RPMI7951 (cell line): ENCODE measurements at regions not wholly inside any gene's neighbourhood (a gene's known extent, or its start where the extent isn't known, plus 50 kb on each side); places are given as distances from the start of the nearest gene placed in this dataset.

Experiments used
- DNase-seq: peaks from one replicate; pipeline ENCODE4 v3.0.0-alpha.2; 2012; ENCODE audit warnings: low read depth

DNA sequence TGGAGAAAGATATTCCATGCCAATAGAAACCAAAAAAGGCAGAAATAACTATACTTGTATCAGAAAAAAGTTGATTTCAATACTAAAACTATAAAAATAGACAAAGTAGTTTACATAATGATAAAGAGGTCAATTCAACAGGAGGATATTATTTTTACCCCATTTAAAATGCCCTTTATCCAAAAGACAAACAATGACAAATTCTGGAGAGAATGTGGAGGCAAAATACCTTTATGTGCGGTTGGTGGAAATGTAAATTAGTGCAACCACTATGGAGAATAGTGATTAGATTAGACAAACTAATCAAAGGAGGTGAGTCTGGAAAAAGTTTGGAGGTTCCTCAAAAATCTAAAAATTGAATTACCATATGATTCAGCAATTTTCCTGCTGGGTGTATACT is 1262.3 kb downstream of the GRIK2 start:
- DNase-seq: no peak

DNA sequence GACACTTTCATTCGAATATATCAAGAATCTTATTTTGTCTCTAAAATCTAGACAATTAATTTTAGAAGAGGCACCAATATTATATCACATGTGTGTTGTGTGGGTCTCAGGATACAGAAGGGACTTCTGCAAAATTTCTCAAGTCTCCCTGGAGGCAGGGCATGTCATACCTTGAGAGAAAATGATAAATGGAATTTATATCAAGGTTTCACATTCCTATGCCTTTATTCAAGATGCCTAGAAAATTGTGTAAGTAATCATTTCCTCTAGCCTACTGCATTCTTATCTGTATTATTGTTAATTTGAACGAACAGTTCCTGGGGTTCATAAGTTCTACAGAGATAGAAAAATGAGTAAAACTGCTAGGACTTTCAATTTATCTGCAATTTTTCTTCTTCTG is 1247.9 kb downstream of the GRIK2 start:
- DNase-seq: no peak

DNA sequence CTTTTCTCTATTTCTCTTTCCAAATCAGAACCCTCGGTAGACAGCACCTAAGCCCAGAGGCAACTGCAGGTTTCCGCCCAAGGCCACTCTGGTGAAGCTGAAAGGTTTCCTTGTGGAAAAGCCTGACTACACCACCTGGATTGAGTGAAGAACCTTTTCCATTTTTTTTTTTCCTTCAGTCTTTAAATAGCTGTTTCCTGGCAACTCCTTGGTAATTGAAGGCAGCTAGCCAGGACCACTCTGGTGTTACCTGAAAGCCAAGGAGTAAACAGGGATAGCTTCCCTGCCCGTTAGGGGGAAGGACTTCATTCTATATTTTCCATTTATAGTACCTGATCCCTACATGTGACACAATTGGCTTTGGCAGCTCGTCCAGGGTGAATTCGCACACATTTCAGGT is 1238.4 kb downstream of the GRIK2 start:
- no peak for DNase-seq

DNA sequence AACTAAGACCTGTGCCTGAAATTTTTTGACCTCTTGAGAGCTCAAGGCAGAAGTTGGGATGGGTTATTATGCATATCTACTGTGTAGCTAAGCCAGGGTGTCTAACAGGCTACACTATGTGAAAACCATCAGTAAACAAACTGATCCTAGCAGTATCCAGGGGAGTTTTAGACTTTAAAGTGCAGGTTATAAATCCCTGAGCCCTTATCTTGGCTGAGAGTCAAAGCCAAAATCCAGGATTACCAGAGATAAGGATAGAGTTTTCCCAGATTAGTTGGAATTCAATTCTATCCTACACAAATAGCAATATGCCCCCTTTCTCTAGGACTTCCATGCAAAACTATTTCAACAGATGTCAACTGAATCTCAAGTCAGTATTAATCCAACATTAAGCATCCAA is 1229.7 kb downstream of the GRIK2 start:
- no peak for DNase-seq

DNA sequence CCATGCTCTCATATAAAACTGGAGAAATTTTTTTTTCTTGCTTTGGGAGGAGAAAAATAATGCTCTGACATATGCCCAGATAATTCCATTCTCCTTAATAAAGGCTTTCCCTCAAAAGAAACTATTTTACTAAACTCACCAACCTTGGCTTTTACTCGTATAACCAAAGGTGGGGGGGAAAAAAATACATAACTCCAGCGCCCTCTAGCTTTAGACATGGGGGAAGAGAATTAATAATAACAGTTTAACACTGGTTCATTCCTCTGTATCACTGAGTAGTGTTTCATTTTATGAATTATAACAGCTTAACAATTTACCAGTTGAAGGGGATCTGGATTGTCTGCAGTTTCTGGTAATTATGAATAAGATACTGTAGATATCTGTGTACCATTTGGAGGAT is 1226.1 kb downstream of the GRIK2 start:
- DNase-seq: no peak

DNA sequence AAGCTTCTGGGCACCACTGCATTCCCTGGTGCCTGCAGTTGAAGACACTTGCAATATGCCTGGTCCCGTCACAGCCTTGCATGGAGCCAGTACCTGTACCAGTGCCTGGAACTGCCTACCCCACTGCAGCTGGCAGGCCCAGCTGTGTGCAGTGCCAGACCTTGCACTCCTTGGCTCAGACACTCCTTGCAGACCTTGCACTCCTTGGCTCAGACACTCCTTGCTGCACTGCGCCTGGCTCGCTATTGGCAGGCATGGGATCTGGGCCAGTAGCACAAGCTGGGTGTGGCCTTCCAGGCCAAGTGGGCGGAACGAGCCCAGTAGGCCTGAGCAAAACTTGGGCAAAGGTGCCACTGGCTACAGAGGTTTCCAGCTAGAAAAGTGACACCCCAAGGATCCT is 1189.1 kb downstream of the GRIK2 start:
- DNase-seq: no peak

DNA sequence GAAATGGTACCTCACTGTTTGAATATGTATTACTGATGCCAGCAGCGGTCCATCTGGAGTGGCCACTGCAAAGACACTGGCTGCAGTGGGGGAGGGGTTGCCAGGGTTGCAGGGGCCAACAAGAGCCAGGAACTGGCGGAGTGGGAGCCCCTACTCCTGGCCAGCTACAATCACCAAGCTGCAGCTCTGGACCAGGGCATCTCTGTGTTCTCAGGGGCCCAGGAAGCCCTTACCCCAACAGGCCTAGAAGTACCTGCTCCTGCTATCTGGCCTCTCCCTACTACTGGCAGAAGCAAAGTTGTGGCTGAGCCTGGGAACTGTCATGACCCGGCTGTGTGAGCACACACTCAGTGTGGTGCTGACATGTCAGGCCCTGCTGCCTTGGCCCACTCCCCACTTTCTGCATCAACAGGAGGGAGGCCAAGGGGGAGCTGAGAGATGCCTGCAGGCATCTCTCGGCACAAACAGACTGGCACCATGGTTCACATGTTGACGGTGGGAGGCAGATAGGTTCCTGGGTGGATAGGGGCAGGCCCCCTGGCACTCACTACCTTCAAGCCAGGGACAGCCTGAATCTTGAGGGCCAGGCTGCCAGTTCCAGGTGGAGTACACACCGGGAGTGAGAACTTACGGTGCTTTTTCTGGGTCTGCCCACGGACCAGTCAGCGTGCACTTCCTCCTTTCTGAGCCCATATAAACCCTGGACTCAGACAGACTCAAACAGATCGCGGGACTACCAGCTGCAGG is 1188.0 kb downstream of the GRIK2 start:
- no peak for DNase-seq

DNA sequence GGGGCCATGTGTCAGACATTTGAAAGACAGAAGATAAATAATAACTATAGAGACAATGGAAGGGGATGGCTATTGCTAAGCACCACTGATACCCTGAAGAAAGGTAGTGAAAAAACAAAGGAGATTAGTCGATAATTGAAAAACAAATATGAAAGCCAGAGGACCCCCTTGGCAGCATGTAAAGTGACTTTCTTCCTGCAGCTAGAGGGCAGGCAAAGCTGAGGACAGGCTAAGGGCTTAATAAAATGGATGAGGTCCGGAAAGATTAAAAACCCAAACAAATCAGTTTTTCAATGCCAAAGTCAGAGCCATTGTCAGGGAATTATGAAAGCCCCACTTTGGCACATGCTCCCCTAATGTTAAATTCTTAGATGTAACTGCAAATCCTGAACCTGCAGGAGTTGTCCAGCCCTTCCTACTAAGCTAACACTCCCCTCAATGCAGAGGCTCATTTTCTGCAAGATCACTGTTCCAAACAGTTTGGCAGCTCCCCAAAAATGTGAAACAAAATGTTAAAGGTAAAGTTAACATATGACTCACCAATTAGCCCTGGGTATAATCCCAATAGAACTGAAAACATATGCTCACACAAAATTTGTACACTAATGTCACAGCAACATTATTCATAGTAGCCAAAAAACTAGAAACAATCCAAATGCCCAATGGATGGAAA is 1177.9 kb downstream of the GRIK2 start:
- DNase-seq: no peak

DNA sequence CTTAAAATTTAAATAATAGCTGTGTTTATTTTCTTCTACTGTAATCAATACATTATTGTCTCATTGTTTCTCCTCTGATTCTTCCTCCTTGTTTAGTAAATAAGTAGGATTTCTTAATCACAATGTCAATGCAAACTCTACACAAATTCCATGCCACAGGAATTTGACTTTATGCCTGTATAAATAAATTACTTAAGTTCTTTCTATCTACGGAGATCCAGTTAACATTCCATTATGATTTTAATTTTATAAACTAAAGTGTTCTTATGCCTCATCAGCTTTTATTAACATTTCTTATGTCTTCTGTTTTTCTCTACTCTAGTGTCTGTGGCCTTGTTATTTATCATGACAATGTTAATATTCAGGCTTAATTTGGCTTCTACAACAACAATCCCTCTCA is 1169.2 kb downstream of the GRIK2 start:
- no peak for DNase-seq

DNA sequence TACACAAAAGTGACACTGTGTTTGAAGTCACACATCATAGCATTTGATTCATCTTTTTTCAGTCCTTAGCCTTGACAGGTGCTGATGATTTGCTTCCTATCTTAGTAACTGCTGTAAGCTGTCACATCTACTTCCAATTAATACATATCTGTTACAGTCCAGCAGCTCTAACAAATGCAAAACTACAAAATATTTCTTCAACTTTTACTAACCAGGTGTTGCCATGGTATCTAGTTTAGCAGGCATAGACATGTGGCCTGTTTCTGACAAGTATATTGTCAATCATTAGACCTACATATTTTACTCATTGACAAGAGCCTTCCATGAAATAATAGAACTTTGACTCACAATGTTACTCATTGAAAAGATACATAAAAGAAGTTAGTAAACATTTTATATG is 1159.7 kb downstream of the GRIK2 start:
- DNase-seq: no peak

DNA sequence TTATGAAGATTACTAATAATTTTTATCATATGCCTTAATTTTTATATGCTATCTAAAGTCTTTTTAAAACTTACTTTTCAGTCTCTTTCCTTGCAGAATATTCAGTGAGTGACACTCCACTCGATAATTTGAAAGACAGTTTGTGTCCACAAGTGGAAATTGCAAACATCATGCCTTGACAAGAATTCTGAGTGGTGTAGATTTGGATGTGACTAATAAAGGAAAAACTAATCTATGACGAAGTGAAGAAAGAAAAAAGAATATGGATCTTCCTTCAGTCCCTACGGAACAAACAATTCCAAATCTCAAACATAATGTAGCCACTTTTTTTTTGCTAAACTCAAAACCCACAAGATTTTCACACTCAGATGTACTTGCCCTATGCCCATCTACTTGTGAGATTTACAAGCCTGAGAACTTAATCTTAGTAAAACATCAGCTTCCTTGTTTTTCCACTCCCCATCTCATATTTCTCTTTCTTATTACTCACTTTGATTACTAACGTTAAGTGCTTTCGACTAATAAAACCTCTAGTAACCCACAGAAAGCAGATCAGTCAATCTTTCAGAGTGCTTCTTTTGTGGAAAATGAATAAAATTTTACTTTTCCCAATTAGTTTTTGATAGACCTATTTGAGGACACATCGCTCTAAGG is 1155.8 kb downstream of the GRIK2 start:
- DNase-seq: no peak

DNA sequence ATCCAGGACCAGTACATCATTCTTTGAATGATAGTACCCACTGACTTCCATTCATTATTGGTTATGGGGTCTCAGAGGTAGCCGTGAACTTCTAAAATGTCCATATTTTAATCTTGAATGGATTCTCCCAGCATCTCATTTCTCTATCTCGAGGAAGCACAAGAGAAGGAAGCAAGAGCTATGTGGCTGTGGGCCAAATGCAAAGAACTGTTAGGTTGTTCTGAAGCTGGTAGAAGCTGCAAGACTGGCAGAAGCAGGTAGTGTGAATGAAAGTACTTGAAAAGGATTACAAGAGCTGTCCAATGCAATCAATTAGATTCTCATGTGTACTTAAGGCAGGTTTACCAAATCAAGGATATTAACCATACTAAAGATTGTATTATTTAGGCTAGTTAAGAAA is 1131.8 kb downstream of the GRIK2 start:
- no peak for DNase-seq

DNA sequence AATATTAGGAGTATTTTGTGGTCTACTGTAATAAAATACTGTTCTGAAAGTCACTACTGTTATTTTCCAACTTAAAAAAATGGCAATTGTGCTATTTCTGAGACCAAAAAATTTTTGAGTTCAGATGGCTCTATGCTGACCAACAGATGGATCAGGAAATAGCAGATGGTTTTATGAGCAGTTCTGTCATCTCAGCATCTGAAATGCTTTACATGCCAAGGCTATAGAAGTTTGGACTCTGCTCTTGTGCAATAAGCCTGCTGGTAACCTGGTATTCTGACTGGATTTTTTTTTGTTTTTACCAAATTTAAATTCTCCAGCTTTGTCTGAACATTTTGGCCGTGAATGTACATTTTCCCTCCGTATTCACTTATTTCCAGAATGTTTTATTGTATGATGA is 1127.5 kb downstream of the GRIK2 start:
- no peak for DNase-seq

DNA sequence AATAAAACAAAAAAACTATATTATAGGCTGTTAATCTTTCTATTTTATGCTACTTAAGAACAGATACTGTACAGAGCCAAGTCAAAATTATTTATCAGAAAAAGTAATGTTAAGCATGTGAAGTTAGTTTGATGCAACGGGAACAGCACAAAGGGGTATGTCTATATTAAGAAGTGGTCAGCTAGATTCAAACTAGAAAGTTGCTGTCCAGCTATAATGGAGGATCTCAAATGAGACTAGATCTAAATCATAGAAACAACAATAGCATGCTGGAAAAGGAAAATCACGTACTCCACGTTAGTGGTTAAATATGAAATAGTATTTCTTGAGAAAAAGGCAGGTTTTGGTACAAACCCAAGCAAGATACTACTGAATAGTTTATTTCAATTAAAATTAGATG is 1124.0 kb downstream of the GRIK2 start:
- no peak for DNase-seq

DNA sequence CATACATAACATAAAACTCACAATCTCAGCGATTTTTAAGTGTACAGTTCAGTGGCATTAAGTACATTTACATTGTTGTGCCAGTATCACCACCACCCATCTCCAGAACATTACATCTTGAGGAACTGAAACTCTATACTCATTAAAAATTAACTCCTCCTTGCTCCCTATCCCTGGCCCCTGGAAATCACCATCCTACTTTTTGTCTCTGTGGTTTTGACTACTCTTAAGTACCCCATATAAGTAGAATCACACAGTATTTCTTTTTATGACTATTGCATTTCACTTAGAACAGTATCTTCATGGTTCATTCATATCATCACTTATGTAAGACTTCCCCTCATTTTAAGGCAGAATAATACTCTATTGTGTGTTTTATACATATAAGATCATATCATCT is 1108.1 kb downstream of the GRIK2 start:
- DNase-seq: no peak

DNA sequence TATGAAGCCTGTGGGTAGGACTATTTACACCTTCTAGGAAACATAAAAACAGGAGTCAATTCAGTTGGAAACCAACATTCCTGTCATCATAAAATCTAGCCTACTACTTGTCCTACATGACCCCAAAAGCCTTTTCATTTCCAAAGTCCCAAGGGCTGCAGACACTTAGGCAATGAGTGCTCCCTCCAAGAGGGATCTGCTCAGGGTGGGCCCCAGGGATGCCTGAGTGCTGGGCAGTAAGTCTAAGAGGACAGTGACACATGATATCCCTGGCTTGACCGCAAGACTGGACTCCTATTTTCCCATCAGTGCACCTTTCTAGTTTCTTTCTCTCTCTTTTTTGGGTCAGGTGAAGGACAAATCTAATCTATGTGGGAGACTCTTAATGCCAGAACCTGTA is 1101.3 kb downstream of the GRIK2 start:
- DNase-seq: no peak

DNA sequence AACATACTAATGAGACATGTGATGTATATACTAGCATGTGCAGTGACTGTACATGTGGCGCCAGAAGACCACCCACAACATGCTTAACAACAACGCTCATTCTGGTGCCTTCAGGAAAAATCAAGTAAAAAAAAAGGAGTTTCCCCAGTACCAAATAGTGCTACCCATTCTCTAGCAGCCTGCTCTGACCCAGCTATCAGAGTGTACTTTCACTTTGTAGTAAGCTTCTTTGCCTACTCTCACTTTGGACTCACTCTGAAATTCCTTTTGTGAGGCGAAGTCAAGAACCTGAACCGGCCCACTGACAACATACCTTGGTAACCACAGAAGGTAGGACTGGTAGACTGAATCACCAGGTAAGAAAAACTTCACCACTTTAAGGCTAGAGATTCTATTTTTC is 1100.0 kb downstream of the GRIK2 start:
- no peak for DNase-seq

DNA sequence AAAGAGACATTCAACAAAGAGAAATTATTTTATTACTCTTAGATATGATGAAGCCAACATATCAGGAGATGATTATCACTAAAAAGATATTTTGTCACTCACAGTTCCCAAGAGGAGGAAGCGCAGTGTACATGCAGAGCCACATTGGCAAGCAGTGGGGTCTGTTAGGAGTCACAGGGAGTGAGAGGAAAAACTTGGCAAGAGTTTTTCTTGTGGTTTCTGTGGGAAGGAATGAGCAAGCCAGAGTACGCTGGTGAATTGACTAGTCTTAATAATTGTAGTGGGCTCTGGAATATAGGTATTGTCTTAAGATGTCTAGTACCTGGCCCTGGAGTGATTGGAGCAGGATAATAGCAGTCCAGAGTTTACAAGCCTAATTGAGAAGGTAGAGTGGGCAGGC is 1095.2 kb downstream of the GRIK2 start:
- peak; percentile 8 for DNase-seq

DNA sequence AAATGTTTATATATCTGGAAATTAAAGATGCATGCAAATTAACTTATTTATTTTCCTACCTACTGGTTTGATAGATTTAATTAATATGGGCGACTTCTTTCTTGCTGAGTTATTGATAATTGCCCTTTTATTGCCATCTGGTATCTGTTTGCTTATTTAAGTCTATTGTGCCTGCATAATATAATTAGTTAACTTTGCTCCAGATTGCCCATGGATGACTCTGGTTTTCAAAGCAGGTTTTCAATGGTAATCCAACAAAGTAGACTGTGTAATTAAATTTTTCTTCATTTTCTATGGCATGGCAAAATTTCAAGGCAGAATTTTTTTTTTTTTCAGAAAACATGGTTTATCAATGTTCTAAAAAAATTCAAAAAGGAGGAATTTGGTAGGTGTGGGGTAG is 1092.0 kb downstream of the GRIK2 start:
- no peak for DNase-seq

DNA sequence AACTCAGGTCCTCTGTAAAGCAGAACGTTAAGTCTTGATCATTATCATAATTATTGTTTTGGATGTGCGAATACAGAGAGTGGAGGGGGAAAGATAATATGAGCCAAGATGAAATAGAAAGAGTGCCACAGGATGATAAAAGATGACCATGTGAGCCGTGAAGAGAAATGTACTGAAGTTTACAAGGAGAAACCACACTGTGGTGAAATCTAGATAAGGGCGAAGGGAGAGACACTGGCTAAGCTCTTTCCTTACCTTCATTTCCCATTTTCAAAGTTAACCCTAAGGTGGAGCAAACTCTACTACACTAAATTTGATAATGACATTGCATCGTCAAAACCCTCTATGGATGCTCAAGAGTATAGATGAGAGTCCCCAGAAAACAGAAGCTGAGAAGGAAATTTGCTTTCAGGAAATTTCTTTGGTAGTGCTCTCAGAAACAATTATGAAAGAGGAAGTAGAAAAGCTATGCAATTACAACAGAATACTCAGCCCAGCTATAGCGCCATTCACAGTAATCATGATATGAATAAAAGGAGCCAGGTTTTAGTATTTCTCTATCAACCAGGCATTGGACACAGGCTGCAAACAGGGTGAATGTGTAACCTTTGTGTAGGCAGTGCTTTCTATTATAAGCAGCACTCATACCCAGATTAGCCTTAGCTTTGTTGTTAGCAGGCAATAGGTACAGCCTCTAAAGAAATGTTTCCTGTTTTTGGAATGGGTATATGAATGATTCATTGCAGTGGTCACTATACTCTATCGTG is 1080.7 kb downstream of the GRIK2 start:
- DNase-seq: no peak

DNA sequence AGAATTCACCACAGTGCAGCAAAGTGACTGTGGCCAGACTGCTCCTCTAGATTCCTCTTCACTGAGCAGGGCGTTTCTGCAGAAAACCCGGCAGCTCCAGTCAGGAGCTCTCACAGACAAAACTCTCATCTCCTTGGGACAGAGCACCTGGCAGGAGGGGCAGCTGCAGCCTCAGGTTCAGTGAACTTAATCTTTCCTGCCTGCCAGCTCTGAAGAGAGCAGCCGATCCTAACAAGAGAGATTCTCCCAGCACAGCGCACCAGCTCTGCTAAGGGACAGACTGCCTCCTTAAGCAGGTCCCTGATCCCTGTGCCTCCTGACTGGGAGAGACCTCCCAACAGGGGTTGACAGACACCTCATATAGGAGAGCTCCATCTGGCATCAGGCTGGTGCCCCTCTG is 1065.5 kb downstream of the GRIK2 start:
- DNase-seq: no peak

DNA sequence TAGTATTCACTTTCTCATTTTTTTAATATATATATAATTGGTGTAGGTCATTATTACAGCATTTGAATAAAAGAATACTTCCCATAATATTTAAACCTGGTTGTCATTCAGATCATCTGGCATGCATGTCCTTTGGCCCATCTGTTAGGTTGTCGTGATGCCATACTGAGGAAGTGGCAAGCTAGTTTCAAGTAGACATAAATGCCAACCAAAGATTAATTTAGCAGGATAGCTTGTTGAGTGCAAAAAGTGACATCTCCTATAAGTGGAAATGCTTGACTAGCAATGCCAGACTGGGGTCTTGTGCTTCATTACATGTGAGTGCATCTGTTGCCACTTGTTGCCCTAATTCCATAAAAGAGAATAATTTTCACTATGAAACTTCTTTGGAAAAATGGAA is 1044.7 kb downstream of the GRIK2 start:
- no peak for DNase-seq
